GM20431 (cell line): ENCODE measurements at regions not wholly inside any gene's neighbourhood (a gene's known extent, or its start where the extent isn't known, plus 50 kb on each side); places are given as distances from the start of the nearest gene placed in this dataset.

Experiments used
- in situ Hi-C: fragments of 300-500 bp; cut with MseI, MboI; formaldehyde crosslinking; loops from one replicate; pipeline ENCODE4 v1.15.0; 2020; ENCODE audit warnings: low sequenced_read_pairs; ENCODE audit not compliant: unreplicated experiment

GRCh38 chr20:24718277-24718676, 230.8 kb upstream of the CST7 start:
- in situ Hi-C loops = no loop called here

- in situ Hi-C loops = no loop called here
Measured at GRCh38 chr20:24718696-24719095, 230.4 kb upstream of the CST7 start.

- in situ Hi-C loops = no loop called here
Measured at GRCh38 chr20:24720957-24721356, 228.1 kb upstream of the CST7 start.

GRCh38 chr20:24721891-24722568, 227.0 kb upstream of the CST7 start:
- in situ Hi-C loops = no loop called here

- in situ Hi-C loops = no loop called here
Measured at GRCh38 chr20:24722586-24722985, 226.5 kb upstream of the CST7 start.

- in situ Hi-C loops = no loop called here
Measured at GRCh38 chr20:24723186-24723585, 225.9 kb upstream of the CST7 start.

- in situ Hi-C loops = no loop called here
Measured at GRCh38 chr20:24723647-24724352, 225.3 kb upstream of the CST7 start.

GRCh38 chr20:24724982-24725533, 224.0 kb upstream of the CST7 start:
- in situ Hi-C loops = no loop called here

GRCh38 chr20:24727795-24728194, 221.3 kb upstream of the CST7 start:
- in situ Hi-C loops = no loop called here

- in situ Hi-C loops = no loop called here
Measured at GRCh38 chr20:24729896-24730605, 219.0 kb upstream of the CST7 start.

- in situ Hi-C loops = no loop called here
Measured at GRCh38 chr20:24730750-24731149, 218.3 kb upstream of the CST7 start.

- in situ Hi-C loops = no loop called here
Measured at GRCh38 chr20:24731312-24731711, 217.8 kb upstream of the CST7 start.

- in situ Hi-C loops = no loop called here
Measured at GRCh38 chr20:24732076-24732475, 217.0 kb upstream of the CST7 start.

- in situ Hi-C loops = no loop called here
Measured at GRCh38 chr20:24732599-24732998, 216.5 kb upstream of the CST7 start.

GRCh38 chr20:24733416-24733815, 215.7 kb upstream of the CST7 start:
- in situ Hi-C loops = no loop called here

GRCh38 chr20:24734139-24734538, 214.9 kb upstream of the CST7 start:
- in situ Hi-C loops = no loop called here

GRCh38 chr20:24735263-24735662, 213.8 kb upstream of the CST7 start:
- in situ Hi-C loops = no loop called here

- in situ Hi-C loops = no loop called here
Measured at GRCh38 chr20:24736131-24736843, 212.8 kb upstream of the CST7 start.

GRCh38 chr20:24736844-24737211, 212.2 kb upstream of the CST7 start:
- in situ Hi-C loops = no loop called here

GRCh38 chr20:24737212-24737850, 211.7 kb upstream of the CST7 start:
- in situ Hi-C loops = no loop called here
